Activated naive CD8-positive, alpha-beta T cell treated with anti-CD3 and anti-CD28 coated beads, Interleukin-2, amount 50 U/mL, for 24 hours (primary cell): ENCODE measurements at regions not wholly inside any gene's neighbourhood (a gene's known extent, or its start where the extent isn't known, plus 50 kb on each side); places are given as distances from the start of the nearest gene placed in this dataset.
A peak's percentile ranks its signal among the peaks of the same experiment; 100 is the strongest.

ENCODE experiments used
- ATAC-seq: fragments of 150-1000 bp; cut with Tn5 transposase; one replicate; pipeline ENCODE4 v1.10.0; 2021
- DNase-seq: peaks from one replicate; pipeline ENCODE4 v3.0.0; 2021
- H3K27ac Mint-ChIP-seq: one replicate; pipeline ENCODE4 v1.8.0; 2021; ENCODE audit warnings: mild to moderate bottlenecking, mixed read lengths
- H3K27me3 Mint-ChIP-seq: one replicate; pipeline ENCODE4 v1.8.0; 2021; ENCODE audit warnings: mixed read lengths
- H3K36me3 Mint-ChIP-seq: one replicate; pipeline ENCODE4 v1.8.0; 2021; ENCODE audit warnings: low read depth, mixed read lengths
- H3K4me1 Mint-ChIP-seq: one replicate; pipeline ENCODE4 v1.8.0; 2021; ENCODE audit warnings: mixed read lengths
- H3K4me3 Mint-ChIP-seq: one replicate; pipeline ENCODE4 v1.8.0; 2021; ENCODE audit warnings: mild to moderate bottlenecking, moderate library complexity, mixed read lengths
- H3K9me3 Mint-ChIP-seq: one replicate; pipeline ENCODE4 v1.8.0; 2021; ENCODE audit warnings: mixed read lengths

DNA sequence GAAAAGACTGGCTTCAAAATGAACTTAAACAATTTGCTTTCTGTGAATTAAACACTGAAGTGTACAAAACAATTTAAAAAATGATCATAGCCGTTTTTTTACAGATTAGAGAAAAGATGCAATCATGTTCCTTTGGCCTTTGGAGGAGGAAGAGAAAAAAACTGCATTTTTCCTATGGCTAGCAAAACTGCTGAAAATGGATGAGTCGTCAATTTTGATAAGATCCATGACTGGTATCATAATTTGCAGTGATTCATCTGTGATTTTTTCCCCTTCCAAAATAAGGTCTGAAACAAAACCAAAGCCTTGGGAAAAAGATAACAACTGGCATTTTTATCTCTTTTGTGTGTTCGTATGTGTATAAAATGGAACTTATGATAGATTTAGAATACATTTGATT lies 255.6 kb upstream of the SATB1 start:
- ATAC-seq = no peak
- H3K36me3 Mint-ChIP-seq = peaks cover 6% of the 10 kb centered on the region
- peak overlapping the region; percentile 24 for H3K27ac Mint-ChIP-seq
- H3K9me3 Mint-ChIP-seq = peaks cover 16% of the 10 kb centered on the region
- no peaks in the 10 kb centered on the region for H3K27me3 Mint-ChIP-seq
- peaks cover 68% of the 10 kb centered on the region for H3K4me1 Mint-ChIP-seq
- H3K4me3 Mint-ChIP-seq = no peak overlapping the region
- DNase-seq = no peak

DNA sequence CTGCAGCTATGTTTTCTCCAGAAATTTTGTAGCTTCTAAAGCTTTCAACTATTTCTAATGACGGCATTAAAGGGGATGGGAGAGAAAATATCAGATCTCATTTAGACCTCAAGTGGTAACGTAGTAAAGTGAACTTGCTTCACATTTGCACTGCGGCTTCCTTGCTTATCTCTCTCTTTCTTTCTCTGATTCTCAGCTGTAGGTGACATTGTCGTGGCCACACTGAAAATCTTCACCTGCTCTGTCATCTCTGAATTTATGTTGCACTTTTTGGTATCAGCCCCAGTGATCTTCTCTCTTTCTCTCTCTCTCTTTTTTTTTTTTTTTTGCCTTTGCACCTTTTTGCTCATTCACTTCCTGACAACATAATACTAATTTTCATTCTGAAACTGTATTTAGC lies 254.1 kb upstream of the SATB1 start:
- DNase-seq (no peak), ATAC-seq (peak; percentile 76)
- Mint-ChIP-seq H3K36me3 (peaks cover 6% of the 10 kb centered on the region), H3K4me1 (peaks cover 77% of the 10 kb centered on the region), H3K4me3 (peak overlapping the region; percentile 68), H3K27ac (peak overlapping the region; percentile 87), H3K9me3 (peaks cover 12% of the 10 kb centered on the region), H3K27me3 (no peaks in the 10 kb centered on the region)

DNA sequence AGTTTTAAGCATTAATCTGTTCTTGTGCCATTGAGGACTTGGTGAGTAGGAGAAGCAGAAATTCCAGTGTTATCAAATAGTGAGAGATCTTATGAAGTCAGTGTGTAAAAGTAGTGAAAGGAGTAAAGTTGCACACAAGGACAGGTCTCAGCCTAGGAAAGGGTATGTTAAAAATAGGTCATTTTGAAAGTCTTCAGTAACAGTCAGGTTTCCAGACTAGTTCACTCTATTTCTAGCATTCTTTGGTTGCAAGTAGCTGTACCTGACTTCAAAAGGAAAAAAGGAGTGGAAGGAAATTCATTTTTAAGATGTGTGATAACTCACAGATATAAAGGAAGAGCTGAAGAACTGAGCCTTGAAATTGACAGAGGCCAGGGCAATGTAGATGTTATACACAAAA lies 250.1 kb upstream of the SATB1 start:
- ATAC-seq = no peak
- H3K27ac Mint-ChIP-seq = peak overlapping the region; percentile 24
- H3K4me3 Mint-ChIP-seq = no peak overlapping the region
- H3K36me3 Mint-ChIP-seq = no peaks in the 10 kb centered on the region
- no peak for DNase-seq
- no peaks in the 10 kb centered on the region for H3K27me3 Mint-ChIP-seq
- no peaks in the 10 kb centered on the region for H3K9me3 Mint-ChIP-seq
- H3K4me1 Mint-ChIP-seq = peaks cover 62% of the 10 kb centered on the region

DNA sequence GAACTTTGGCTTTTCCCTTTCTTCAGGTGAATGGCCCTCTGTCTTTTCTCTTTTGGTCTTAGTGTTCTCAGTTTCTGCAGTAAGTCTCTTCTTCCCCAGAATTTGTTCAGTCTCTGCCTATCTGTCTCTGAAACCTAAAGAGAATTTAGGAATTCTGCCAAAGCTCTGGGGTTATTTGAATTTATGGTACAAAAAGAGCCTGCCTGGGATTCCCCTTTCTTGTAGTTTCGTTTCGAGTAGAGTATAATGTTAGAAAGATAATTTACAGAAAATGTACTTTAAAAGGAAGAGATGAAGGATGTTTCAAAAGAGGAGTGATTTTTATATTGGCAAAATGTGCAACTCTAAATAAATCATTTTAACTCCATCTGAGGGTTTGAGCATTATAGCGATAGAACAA lies 247.4 kb upstream of the SATB1 start:
- H3K36me3 Mint-ChIP-seq = no peaks in the 10 kb centered on the region
- H3K4me1 Mint-ChIP-seq = peaks cover 51% of the 10 kb centered on the region
- DNase-seq (no peak), ATAC-seq (no peak)
- peak overlapping the region; percentile 13 for H3K4me3 Mint-ChIP-seq
- H3K27me3 Mint-ChIP-seq = no peaks in the 10 kb centered on the region
- no peak overlapping the region for H3K27ac Mint-ChIP-seq
- no peaks in the 10 kb centered on the region for H3K9me3 Mint-ChIP-seq

DNA sequence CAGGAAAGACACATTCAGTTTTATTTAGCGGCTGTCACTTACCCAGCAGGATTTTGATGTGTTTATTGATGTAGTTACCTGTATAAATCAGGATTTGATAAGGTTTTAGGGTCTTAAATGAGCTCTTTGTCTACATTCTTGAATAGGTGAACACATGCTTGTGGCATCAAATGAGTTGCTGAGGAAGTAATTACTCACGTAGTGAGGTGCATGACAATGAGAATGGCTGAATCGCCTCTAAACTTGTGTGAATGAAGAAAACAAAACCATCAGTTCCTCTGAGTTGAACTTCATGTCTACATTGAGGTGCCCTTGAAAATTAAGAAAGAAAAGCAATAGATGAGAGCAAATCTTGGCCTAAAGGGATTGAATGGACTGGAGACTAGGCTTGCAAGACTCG lies 245.6 kb upstream of the SATB1 start:
- H3K27ac Mint-ChIP-seq = no peak overlapping the region
- peaks cover 37% of the 10 kb centered on the region for H3K4me1 Mint-ChIP-seq
- no peak for ATAC-seq
- no peaks in the 10 kb centered on the region for H3K9me3 Mint-ChIP-seq
- H3K4me3 Mint-ChIP-seq = no peak overlapping the region
- H3K36me3 Mint-ChIP-seq = no peaks in the 10 kb centered on the region
- H3K27me3 Mint-ChIP-seq = no peaks in the 10 kb centered on the region
- no peak for DNase-seq

DNA sequence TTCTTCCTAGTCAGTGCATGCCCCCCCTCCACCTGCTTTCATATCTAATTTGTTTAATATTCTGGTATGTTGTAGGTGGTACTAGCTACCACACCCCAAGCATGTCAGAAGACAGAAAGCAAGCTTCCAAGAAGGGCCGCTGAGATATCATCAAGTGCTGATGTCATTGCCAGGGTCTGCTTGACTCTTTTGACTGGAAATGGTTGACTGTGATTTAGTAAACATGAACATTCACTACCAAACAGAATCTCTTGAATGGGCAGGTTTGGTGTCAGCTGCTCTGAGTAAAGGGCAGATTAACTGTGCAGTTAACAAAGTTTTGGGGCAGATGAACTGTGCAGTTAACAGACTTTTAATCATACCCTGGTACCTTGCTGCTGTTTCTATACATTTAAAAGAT lies 244.2 kb upstream of the SATB1 start:
- no peaks in the 10 kb centered on the region for H3K36me3 Mint-ChIP-seq
- no peaks in the 10 kb centered on the region for H3K9me3 Mint-ChIP-seq
- peak; percentile 10 for ATAC-seq

DNA sequence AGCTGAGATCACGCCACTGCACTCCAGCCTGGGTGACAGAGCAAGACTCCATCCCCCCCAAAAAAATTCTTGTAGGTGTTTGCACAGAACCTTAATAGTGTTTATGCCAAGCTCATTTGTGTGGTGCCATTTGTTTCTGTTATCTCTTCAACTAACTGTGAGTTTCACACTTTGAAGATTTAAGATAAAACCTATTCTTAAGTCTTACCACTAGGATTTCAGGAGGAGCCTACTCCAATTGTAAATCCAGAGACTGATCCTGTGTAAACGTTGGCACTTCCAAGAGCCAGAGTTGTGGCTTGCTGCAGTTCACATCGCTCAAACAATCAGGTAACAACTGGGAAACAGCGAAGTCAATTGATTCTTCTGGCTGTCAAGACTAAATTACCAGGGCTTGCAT lies 242.4 kb upstream of the SATB1 start:
- H3K36me3 Mint-ChIP-seq = no peaks in the 10 kb centered on the region
- no peak overlapping the region for H3K4me3 Mint-ChIP-seq
- H3K4me1 Mint-ChIP-seq = peaks cover 28% of the 10 kb centered on the region
- no peaks in the 10 kb centered on the region for H3K9me3 Mint-ChIP-seq
- no peak overlapping the region for H3K27ac Mint-ChIP-seq
- DNase-seq = no peak
- ATAC-seq = no peak
- no peaks in the 10 kb centered on the region for H3K27me3 Mint-ChIP-seq

More for the DNA sequence above, 244.2 kb upstream of the SATB1 start:
- Mint-ChIP-seq H3K27me3 (no peaks in the 10 kb centered on the region), H3K27ac (no peak overlapping the region), H3K4me3 (no peak overlapping the region), H3K4me1 (peaks cover 29% of the 10 kb centered on the region)
- no peak for DNase-seq

DNA sequence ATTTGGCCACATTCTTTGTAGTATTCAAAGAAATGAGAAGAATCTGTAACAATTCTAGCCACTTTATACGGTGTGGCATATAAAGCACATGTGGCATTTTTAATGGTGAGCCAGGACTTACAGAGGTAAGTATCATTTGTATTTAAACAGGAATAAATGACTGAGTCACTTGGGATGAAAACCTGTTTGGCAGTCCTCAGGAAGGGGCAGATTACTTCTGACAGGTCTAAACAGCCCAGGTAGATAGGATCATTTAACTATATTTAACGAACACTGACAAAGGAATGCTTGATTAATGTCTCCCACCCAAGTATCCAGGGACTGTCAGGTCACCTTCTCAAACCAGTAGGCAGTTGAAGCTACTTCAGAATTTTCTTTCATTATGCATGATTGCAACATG lies 241.5 kb upstream of the SATB1 start:
- H3K27me3 Mint-ChIP-seq = no peaks in the 10 kb centered on the region
- H3K27ac Mint-ChIP-seq = no peak overlapping the region
- no peak for DNase-seq
- H3K9me3 Mint-ChIP-seq = peaks cover 3% of the 10 kb centered on the region
- no peak for ATAC-seq
- H3K4me1 Mint-ChIP-seq = peaks cover 32% of the 10 kb centered on the region
- H3K36me3 Mint-ChIP-seq = peaks cover 4% of the 10 kb centered on the region
- no peak overlapping the region for H3K4me3 Mint-ChIP-seq

DNA sequence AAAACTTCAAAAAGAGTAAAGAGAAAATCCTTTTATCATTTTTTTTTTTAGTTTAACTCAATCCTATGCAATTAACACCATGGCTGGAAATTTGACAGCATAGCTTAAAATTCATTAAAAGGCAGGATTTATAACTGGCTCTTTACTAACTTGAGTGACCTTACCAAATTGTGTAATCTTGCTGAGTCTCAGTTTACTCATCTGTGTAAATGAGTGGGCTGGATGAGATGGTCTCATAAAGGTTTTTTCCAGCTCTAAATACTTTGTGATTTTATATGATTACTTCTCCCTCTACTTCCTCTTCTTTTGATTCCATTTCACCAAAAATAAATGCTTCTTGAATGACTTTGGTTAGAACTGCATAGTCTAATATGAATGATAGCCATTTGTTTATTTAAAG lies 234.9 kb upstream of the SATB1 start:
- Mint-ChIP-seq H3K4me3 (no peak overlapping the region), H3K27ac (peak overlapping the region; percentile 41), H3K36me3 (peaks cover 5% of the 10 kb centered on the region), H3K4me1 (peaks cover 66% of the 10 kb centered on the region), H3K9me3 (peaks cover 7% of the 10 kb centered on the region), H3K27me3 (no peaks in the 10 kb centered on the region)
- DNase-seq = no peak
- ATAC-seq = peak; percentile 67

DNA sequence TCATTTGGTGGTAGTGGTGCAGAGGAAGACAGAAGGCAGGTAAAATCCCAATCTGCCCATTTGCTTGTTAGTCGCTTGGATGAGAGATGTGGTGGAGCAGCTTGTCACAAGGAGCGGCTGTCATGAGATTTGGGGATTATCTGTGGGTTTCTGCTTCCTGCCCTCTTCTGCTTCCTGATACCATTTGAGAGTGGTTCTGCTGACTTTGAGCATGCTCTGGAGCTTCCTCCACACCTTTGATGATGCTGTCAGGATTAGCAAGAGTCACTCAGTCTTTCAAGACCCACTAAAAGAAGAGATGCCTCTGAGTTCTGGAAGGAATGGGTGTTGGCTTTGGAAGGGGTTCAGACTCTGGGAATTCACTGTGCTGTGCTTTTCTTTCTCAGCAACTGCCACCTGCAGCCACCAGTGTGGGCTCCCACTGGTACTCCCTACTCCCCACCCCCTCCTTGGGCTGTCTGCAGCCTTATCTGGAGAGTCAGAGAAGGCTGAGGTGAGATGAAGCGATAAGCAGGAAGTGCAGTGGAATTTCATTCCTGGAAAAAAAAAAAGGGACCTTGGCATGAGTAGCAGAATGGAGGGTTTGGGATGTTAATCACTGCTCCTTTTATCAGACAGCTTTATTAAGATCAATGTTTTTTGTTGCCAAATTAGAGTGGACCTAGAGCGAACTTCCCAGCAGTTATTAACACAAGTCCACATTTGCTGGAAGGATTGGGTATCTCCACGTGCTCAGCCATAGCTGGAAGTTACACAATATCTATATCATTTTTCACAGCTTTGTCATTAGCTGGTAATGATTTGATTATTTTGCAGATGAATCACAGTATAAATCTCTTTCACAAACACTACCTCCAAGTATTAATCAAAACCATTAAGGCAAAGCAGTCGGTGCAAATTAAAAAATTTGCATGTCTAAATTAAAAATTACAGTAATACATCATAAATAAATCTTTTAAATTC lies 233.0 kb upstream of the SATB1 start:
- peaks cover 5% of the 10 kb centered on the region for H3K36me3 Mint-ChIP-seq
- peaks cover 7% of the 10 kb centered on the region for H3K9me3 Mint-ChIP-seq
- DNase-seq = no peak
- H3K27ac Mint-ChIP-seq = peak overlapping the region; percentile 9
- H3K27me3 Mint-ChIP-seq = no peaks in the 10 kb centered on the region
- H3K4me1 Mint-ChIP-seq = peaks cover 69% of the 10 kb centered on the region
- no peak overlapping the region for H3K4me3 Mint-ChIP-seq
- peak; percentile 57 for ATAC-seq

DNA sequence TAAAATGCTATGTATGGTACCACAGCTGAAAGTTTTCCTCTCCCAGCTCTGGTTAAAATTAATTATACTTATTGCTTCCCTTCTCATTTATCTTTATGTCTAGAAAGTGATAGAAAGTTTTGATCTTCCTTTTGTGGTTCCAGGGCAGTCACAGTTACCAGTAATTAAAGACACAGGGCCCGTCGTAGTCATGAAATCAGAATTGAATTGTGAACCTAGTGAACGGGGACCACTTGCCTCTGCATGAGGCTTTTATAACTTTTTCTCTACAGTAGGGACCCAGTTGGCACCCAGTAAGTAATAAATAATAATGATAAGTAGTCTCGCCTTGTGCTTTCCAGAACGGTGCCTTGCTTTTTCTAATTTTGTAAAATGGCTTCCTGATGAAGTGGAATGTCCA lies 231.7 kb upstream of the SATB1 start:
- Mint-ChIP-seq H3K4me3 (no peak overlapping the region), H3K9me3 (peaks cover 6% of the 10 kb centered on the region), H3K27me3 (no peaks in the 10 kb centered on the region), H3K4me1 (peaks cover 65% of the 10 kb centered on the region), H3K27ac (peak overlapping the region; percentile 43), H3K36me3 (peaks cover 3% of the 10 kb centered on the region)
- DNase-seq (no peak), ATAC-seq (peak; percentile 12)

DNA sequence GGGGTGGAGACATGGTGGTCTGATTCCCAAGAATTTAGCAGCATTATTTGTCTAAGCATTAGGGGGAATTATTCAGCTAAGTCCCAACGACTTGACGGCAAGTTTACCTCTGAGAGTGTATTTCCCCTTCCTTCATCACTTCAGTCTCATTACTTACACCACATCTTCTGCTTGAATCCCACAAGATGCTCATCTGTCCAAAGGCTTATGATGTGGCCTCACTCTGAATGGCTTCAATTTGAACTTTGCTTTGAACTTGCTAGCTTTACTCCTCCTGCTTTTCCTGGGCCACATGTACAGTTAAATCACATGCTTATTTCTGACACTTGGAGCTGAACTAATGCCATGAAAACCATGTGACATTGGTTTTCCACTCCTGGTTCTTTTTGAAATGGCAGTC lies 231.3 kb upstream of the SATB1 start:
- DNase-seq = no peak
- ATAC-seq = peak; percentile 38
- H3K9me3 Mint-ChIP-seq = peaks cover 3% of the 10 kb centered on the region
- peaks cover 64% of the 10 kb centered on the region for H3K4me1 Mint-ChIP-seq
- H3K36me3 Mint-ChIP-seq = no peaks in the 10 kb centered on the region
- peak overlapping the region; percentile 3 for H3K27ac Mint-ChIP-seq
- no peaks in the 10 kb centered on the region for H3K27me3 Mint-ChIP-seq
- no peak overlapping the region for H3K4me3 Mint-ChIP-seq

DNA sequence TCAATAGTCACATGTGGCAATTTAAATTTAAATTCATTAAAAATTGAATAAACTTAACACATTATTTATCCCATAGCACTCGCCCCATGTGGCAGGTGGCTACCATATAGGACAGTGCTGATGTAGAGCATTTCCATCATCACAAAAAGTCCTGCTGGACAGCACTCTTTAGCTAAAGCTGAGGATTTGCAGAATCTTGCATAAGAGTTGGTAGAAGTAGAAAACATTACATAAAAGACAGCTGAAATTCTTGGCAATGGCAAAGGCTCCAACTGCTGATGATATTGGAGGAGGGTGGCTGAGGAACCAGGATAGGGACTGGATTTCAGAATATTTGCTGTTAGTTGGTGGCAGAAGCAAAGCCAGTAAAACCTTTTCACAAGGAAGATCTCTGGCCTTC lies 230.7 kb upstream of the SATB1 start:
- no peak for DNase-seq
- Mint-ChIP-seq H3K4me3 (no peak overlapping the region), H3K27me3 (no peaks in the 10 kb centered on the region), H3K27ac (no peak overlapping the region), H3K9me3 (peaks cover under 1% of the 10 kb centered on the region), H3K36me3 (no peaks in the 10 kb centered on the region), H3K4me1 (peaks cover 62% of the 10 kb centered on the region)
- no peak for ATAC-seq

DNA sequence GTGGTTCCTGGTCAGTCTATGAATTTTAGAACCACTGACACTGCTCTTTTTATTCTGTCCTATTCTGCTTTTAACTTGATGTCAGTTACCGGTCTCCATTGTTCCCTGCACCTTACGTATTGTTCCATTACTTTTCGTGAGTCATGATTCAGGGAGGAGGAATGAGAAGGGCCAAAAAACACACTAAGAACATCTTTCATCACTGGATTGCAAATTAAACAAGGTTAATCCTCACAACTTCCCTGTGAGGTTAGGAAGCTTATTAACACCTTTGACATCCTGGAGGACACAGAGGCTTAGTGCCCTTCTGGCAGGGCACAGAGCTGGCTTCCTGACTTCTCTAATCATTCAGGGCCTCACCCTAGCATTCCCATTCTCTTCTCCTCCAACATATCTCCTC lies 227.6 kb upstream of the SATB1 start:
- Mint-ChIP-seq H3K4me1 (peaks cover 63% of the 10 kb centered on the region), H3K27me3 (no peaks in the 10 kb centered on the region), H3K4me3 (no peak overlapping the region), H3K36me3 (no peaks in the 10 kb centered on the region), H3K9me3 (no peaks in the 10 kb centered on the region), H3K27ac (no peak overlapping the region)
- DNase-seq (no peak), ATAC-seq (no peak)

DNA sequence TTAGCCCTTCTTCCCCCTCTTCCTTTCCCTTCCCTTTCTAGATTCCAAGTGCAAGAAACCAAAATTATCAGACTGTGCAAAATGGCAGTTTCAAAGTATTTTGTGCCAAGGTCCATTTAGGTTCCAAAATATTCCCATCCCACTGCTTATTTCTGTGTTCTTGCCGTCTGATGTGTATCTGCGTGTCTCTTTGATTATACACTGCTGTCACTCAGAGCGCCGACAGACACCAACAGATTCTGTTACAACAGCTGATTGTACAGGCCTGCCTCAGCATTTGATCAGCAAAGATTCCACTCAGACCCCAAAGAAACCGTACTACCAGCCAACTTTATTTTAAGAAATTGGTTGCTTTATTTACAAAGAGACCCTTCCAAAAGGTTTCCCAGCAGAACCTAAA lies 225.6 kb upstream of the SATB1 start:
- peak overlapping the region; percentile 86 for H3K27ac Mint-ChIP-seq

More for the DNA sequence above, 225.6 kb upstream of the SATB1 start:
- Mint-ChIP-seq H3K4me1 (peaks cover 58% of the 10 kb centered on the region), H3K27me3 (no peaks in the 10 kb centered on the region), H3K4me3 (no peak overlapping the region), H3K9me3 (no peaks in the 10 kb centered on the region), H3K36me3 (no peaks in the 10 kb centered on the region)
- no peak for ATAC-seq
- DNase-seq = no peak
